ENCODE measurements at regions not wholly inside any gene's neighbourhood (a gene's known extent, or its start where the extent isn't known, plus 50 kb on each side); places are given as distances from the start of the nearest gene placed in this dataset.

DNA sequence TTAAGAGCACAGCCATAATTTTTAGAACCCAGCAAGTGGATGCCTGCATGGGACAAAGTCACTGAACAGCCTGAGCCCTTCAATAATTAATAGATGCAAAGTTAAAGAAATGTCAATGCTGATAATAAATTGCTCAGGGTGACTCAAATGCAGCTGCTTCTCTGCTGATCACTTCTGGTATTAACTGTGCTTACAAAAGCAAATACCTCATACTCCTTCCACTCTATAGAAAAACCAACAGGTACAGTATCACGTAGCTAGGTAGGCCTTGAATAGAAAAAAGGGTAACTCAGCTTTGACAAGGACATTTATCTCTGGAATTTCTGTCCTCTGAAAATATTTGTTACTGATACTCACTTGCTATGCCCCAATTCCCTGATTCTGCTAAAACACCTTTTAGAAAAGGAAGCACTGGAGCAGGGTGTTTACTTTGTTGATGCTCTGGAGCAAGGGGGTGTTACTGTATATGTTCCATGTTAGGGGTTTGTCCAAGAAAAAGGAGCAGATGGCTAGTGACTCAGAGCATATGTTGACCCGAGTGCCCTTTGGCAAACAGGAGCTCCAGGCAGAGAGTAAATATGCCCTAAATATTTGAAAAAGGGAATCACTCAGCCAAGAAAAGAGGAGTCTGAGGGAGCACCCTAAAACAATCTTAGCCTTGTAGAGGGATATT is 59.1 kb upstream of the RTN4 start:
- TF ChIP-seq, protein P1, sequence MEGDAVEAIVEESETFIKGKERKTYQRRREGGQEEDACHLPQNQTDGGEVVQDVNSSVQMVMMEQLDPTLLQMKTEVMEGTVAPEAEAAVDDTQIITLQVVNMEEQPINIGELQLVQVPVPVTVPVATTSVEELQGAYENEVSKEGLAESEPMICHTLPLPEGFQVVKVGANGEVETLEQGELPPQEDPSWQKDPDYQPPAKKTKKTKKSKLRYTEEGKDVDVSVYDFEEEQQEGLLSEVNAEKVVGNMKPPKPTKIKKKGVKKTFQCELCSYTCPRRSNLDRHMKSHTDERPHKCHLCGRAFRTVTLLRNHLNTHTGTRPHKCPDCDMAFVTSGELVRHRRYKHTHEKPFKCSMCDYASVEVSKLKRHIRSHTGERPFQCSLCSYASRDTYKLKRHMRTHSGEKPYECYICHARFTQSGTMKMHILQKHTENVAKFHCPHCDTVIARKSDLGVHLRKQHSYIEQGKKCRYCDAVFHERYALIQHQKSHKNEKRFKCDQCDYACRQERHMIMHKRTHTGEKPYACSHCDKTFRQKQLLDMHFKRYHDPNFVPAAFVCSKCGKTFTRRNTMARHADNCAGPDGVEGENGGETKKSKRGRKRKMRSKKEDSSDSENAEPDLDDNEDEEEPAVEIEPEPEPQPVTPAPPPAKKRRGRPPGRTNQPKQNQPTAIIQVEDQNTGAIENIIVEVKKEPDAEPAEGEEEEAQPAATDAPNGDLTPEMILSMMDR (conservative IDR thresholded peaks at IDR 0.05; ENCODE audit: low read length): no peak
- TF ChIP-seq EZH2phosphoT487 (IDR thresholded peaks at IDR 0.05; ENCODE audit: borderline replicate concordance): no peak
